Stimulated activated CD8-positive, alpha-beta memory T cell treated with anti-CD3 and anti-CD28 coated beads, Interleukin-15, amount 100 ng/mL, for 48 hours (primary cell): ENCODE measurements at regions not wholly inside any gene's neighbourhood (a gene's known extent, or its start where the extent isn't known, plus 50 kb on each side); places are given as distances from the start of the nearest gene placed in this dataset.

Source experiments
- DNase-seq, 2 donors: peaks; one replicate each; pipeline ENCODE4 v3.0.0-alpha.2; 2020; ENCODE audit warnings: low read depth in 2 of 2

- peak; percentile 32 to 43 for DNase-seq
Observed at GRCh38 chr11:86193297-86194095, 51.1 kb upstream of the EED start.

GRCh38 chr11:86192519-86193257 is 51.9 kb upstream of the EED start:
- no peak for DNase-seq

GRCh38 chr11:86191874-86192273 is 52.7 kb upstream of the EED start:
- no peak for DNase-seq

- no peak for DNase-seq
Observed at GRCh38 chr11:86187027-86187426, 57.5 kb upstream of the EED start.

- no peak for DNase-seq
Observed at GRCh38 chr11:86186386-86186785, 58.2 kb upstream of the EED start.

- no peak for DNase-seq
Observed at GRCh38 chr11:86185381-86185750, 59.2 kb upstream of the EED start.

- no peak for DNase-seq
Observed at GRCh38 chr11:86184728-86185380, 59.7 kb upstream of the EED start.

GRCh38 chr11:86183694-86184093 is 60.9 kb upstream of the EED start:
- DNase-seq, result peak in 1 of 2 donors; percentile 53

GRCh38 chr11:86182976-86183584 is 61.5 kb upstream of the EED start:
- peak; percentile 76 to 77 for DNase-seq

- no peak for DNase-seq
Observed at GRCh38 chr11:86181379-86181778, 63.2 kb upstream of the EED start.

GRCh38 chr11:86180851-86181250 is 63.7 kb upstream of the EED start:
- DNase-seq, result no peak

- DNase-seq, result no peak
Observed at GRCh38 chr11:86180423-86180822, 64.1 kb upstream of the EED start.

GRCh38 chr11:86179646-86180064 is 64.9 kb upstream of the EED start:
- no peak for DNase-seq

- no peak for DNase-seq
Observed at GRCh38 chr11:86177302-86177701, 67.3 kb upstream of the EED start.

GRCh38 chr11:86176165-86176884 is 68.2 kb upstream of the EED start:
- DNase-seq, result peak; percentile 43 to 72

- DNase-seq, result no peak
Observed at GRCh38 chr11:86175626-86176025, 68.9 kb upstream of the EED start.

- DNase-seq, result no peak
Observed at GRCh38 chr11:86175191-86175590, 69.4 kb upstream of the EED start.

GRCh38 chr11:86174101-86175046 is 70.2 kb upstream of the EED start:
- no peak for DNase-seq

- DNase-seq, result no peak
Observed at GRCh38 chr11:86172894-86173293, 71.7 kb upstream of the EED start.

- DNase-seq, result no peak
Observed at GRCh38 chr11:86171627-86172026, 72.9 kb upstream of the EED start.
